ENCODE measurements at regions not wholly inside any gene's neighbourhood (a gene's known extent, or its start where the extent isn't known, plus 50 kb on each side); places are given as distances from the start of the nearest gene placed in this dataset.
"Not testable (repeated sequence)": the region's sequence is repeated elsewhere in the genome, so short reads cannot be mapped to it uniquely, and the experiment has no call there.

DNA sequence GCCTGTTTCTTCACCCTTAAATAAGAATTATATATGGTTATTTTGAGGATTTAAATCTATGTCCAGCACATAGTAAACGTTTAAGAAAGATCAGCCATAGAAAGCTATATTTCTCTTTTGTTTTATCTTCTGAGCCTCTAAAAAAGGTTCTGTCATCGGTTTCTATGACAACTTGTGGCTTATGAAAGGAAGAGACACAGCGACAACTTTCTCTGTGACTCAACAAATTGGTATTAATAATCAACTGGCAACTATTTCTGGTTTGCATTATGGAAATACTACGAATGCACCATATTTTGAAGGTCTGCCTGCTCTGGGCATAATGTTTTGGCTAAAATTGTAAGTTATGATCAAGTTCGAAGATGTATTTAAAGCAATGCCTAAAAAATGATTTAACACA, 751.0 kb downstream of the CD109 start:
- DNase-seq (ENCODE audit: low read depth) = no peak
- TF ChIP-seq, protein P1, sequence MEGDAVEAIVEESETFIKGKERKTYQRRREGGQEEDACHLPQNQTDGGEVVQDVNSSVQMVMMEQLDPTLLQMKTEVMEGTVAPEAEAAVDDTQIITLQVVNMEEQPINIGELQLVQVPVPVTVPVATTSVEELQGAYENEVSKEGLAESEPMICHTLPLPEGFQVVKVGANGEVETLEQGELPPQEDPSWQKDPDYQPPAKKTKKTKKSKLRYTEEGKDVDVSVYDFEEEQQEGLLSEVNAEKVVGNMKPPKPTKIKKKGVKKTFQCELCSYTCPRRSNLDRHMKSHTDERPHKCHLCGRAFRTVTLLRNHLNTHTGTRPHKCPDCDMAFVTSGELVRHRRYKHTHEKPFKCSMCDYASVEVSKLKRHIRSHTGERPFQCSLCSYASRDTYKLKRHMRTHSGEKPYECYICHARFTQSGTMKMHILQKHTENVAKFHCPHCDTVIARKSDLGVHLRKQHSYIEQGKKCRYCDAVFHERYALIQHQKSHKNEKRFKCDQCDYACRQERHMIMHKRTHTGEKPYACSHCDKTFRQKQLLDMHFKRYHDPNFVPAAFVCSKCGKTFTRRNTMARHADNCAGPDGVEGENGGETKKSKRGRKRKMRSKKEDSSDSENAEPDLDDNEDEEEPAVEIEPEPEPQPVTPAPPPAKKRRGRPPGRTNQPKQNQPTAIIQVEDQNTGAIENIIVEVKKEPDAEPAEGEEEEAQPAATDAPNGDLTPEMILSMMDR (IDR thresholded peaks at IDR 0.05; ENCODE audit: control insufficient read depth, extremely low read depth, insufficient read depth) = no peak

DNA sequence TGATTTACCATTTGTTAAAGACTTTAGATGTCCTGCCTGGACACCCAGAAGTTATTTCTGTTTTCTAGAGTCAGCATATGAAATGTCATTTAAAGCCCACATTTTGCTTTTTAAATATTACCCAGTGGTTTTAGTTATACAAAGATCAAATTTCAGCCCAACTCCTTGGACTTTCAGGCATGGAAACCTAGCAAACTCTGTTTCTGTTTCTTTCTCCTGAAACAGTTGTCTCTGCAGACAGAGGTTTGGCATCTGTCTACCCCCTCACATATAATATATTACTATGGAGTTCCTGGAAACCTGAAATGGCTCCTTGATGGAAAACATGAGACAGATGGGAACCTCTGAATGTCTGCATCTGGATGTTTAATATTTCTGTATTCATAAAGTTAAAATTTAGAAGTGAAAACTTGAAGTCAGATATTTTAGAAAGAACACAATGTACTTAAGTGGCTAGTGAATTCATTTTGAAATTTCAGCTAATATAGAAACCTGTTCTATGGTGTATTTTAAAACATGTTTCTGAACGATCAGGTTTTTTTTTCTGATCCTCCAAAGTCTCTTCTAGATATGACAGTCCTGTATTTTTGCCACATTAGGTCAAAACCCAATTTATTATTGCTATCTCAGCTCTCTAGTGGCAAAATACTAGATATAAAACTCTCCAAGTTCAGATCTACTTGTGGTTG, 743.3 kb downstream of the CD109 start:
- TF ChIP-seq, protein P1 (IDR thresholded peaks at IDR 0.05; ENCODE audit: control insufficient read depth, extremely low read depth, insufficient read depth) = no peak
- no peak overlapping the region for H3K4me3 ChIP-seq (ENCODE audit: low read depth, low read length)
- DNase-seq (ENCODE audit: low read depth) = no peak

More for the DNA sequence above, 751.0 kb downstream of the CD109 start:
- no peak overlapping the region for H3K4me3 ChIP-seq (ENCODE audit: low read depth, low read length)

- H3K4me3 ChIP-seq (ENCODE audit: low read depth, low read length); DNase-seq (ENCODE audit: low read depth): not testable (repeated sequence)
These were observed 742.4 kb downstream of the CD109 start for GRCh38 chr6:74438395-74438794.

DNA sequence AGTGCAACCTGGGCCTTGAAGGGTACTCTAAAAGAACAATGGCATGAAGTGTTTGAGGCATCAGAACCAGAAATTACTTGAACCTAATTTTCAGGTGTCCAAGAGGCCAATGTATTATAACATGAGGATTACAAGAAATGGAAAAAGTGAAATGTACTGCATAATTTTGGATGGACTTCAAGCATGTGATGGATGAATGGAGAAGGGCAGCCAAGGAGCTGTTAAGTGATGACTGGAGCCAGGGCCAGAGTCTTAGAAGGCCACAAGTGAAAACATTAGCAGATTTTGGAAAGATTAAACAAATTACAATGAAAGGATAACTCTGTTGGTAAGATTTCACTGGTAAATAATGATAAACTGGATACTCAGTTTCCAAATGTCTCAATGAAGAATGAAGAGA, 738.2 kb downstream of the CD109 start:
- H3K4me3 ChIP-seq (ENCODE audit: low read depth, low read length) = no peak overlapping the region
- TF ChIP-seq, protein P1 (IDR thresholded peaks at IDR 0.05; ENCODE audit: control insufficient read depth, extremely low read depth, insufficient read depth) = no peak
- DNase-seq (ENCODE audit: low read depth) = no peak

DNA sequence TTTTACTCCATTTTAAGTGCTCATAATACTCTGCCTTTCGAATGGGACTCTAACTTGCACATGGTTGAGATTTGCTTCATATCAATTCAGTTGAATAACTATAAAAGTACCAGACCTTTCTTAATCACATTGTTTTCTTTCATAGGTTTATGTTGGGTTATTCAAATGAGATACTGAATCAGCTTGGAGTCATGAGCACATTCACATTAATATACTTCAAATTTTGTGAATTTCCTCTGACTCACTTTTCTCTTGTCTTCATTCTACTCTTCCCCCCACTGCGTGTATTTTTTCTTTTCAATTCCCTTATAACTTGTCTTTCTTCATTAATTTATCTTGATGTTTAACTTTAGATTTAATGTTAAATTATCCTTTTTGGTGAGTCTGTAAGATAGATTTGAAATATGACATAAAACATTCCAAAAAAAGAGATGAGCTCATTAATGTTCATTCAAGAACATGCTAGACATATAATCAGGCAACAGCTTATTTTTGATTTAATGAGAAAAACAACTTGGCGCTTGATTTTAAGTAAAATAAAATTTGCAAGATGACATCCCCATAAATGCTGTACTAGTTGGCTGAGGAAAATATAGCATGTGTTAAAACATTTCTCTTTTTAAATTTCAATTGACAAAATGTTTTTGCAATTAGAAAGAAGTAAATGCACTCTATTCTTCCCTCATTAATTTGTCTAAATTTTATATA, 736.0 kb downstream of the CD109 start:
- TF ChIP-seq, protein P1 (IDR thresholded peaks at IDR 0.05; ENCODE audit: control insufficient read depth, extremely low read depth, insufficient read depth) = no peak

GRCh38 chr6:74420221-74420620, 724.2 kb downstream of the CD109 start:
- H3K4me3 ChIP-seq (ENCODE audit: low read depth, low read length) = no peak overlapping the region
- no peak for DNase-seq (ENCODE audit: low read depth)
- TF ChIP-seq, protein P1 (IDR thresholded peaks at IDR 0.05; ENCODE audit: control insufficient read depth, extremely low read depth, insufficient read depth) = no peak

More for the DNA sequence above, 736.0 kb downstream of the CD109 start:
- DNase-seq (ENCODE audit: low read depth) = no peak
- no peak overlapping the region for H3K4me3 ChIP-seq (ENCODE audit: low read depth, low read length)

DNA sequence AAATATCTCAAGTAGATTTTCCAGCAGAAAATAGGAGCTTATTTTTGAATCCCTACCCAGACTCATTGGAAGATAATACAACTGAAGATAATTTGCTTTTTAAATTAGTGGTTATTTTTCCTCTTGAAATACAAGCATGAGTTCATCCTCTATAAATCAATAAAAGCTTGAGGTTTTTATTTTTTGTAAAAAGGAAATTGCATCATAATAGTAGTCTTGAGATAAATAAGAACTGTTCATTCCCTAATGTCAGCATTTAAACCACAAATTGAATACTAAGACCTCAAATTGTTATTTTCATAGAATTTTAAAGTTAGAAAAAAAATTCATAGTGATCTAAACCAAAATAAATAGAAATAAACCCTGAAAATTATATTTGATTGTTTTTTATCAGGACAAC, 719.1 kb downstream of the CD109 start:
- TF ChIP-seq, protein P1 (IDR thresholded peaks at IDR 0.05; ENCODE audit: control insufficient read depth, extremely low read depth, insufficient read depth) = no peak
- no peak overlapping the region for H3K4me3 ChIP-seq (ENCODE audit: low read depth, low read length)
- no peak for DNase-seq (ENCODE audit: low read depth)
